HepG2 (cell line): ENCODE measurements at regions not wholly inside any gene's neighbourhood (a gene's known extent, or its start where the extent isn't known, plus 50 kb on each side); places are given as distances from the start of the nearest gene placed in this dataset.

Source experiments
- ATAC-seq: fragments of 200-7000 bp; cut with Tn5 transposase; 3 replicates; pipeline ENCODE4 v1.9.1; 2020; ENCODE audit warnings: mild to moderate bottlenecking, moderate library complexity
- BruUV-seq: library from RNA; stranded (reverse); fragments of 400-500 nt; replicated peaks from 2 replicates; lab custom pipeline; 2021; lab: Mats Ljungman, UMichigan
- CTCF ChIA-PET: fragments of 300-600 bp; formaldehyde crosslinking; extraction: SDS; loops from one replicate; lab custom pipeline; 2021; ENCODE audit warnings: low total read pairs, inconsistent platforms, low intra/inter-chr PET ratio; lab: Yijun Ruan, JAX
- POLR2A ChIA-PET: fragments of 350-600 bp; sonication (Branson Sonifier 250); formaldehyde crosslinking; loops from one replicate; lab custom pipeline; 2020; ENCODE audit warnings: antibody characterized with exemption, inconsistent platforms; lab: Yijun Ruan, JAX
- DNase-seq: peaks from one replicate; pipeline ENCODE4 v3.0.0-alpha.2; 2015; ENCODE audit warnings: low spot score
- FAIRE-seq: peaks from 3 replicates; lab custom pipeline; 2011; peaks lifted over from hg19 to GRCh38; lab: Jason Lieb, UNC
- H2AFZ ChIP-seq: one replicate; pipeline ENCODE4 v1.6.1; 2011; ENCODE audit warnings: low read length, inconsistent platforms
- H3K27ac ChIP-seq: fragments of 300-600 bp; 3 replicates; pipeline ENCODE4 v1.8.0; 2011; ENCODE audit warnings: mixed run types, mild to moderate bottlenecking, mixed read lengths, low read length, inconsistent platforms; ENCODE audit not compliant: insufficient read depth; ENCODE audit errors: extremely low read length
- H3K27me3 ChIP-seq, 2 experiments: fragments of 200-600 bp in 1 of 2; 2 replicates in 1 of 2; 3 replicates in 1 of 2; pipeline versions ENCODE4 v1.6.0 to v1.8.0; 2011; ENCODE audit warnings: low read length in 2 of 2, mild to moderate bottlenecking in 2 of 2, moderate library complexity in 2 of 2, inconsistent platforms in 1 of 2; ENCODE audit not compliant: insufficient read depth in 2 of 2, control insufficient read depth in 1 of 2
- H3K36me3 ChIP-seq, 2 experiments: fragments of 200-600 bp in 1 of 2; replicated peaks in 1 of 2; 2 replicates in 1 of 2; 3 replicates in 1 of 2; pipeline versions ENCODE4 v1.5.1 to v1.8.0; 2011; ENCODE audit warnings: low read length in 2 of 2, inconsistent platforms in 1 of 2; ENCODE audit not compliant: insufficient read depth in 2 of 2, control insufficient read depth in 1 of 2
- H3K4me1 ChIP-seq: 2 replicates; pipeline ENCODE4 v1.5.1; 2012; ENCODE audit warnings: low read length, inconsistent platforms; ENCODE audit not compliant: insufficient read depth
- H3K4me2 ChIP-seq: 2 replicates; pipeline ENCODE4 v1.6.0; 2011; ENCODE audit warnings: low read depth, low read length, inconsistent platforms
- H3K4me3 ChIP-seq, 3 experiments: fragments of 200-600 bp in 1 of 3; sonication (generic), shearing (Covaris generic) in 1 of 3; replicated peaks in 1 of 3; 2 replicates each; pipeline ENCODE4 v1.5.1; 2011 to 2016; ENCODE audit warnings: low read length in 3 of 3, inconsistent platforms in 2 of 3, low read depth in 2 of 3, mild to moderate bottlenecking in 2 of 3, control low read depth in 1 of 3, mixed read lengths in 1 of 3; ENCODE audit not compliant: insufficient read depth in 1 of 3
- H3K79me2 ChIP-seq: one replicate; pipeline ENCODE4 v1.6.1; 2011; ENCODE audit warnings: low read length, inconsistent platforms; ENCODE audit not compliant: insufficient read depth
- H3K9ac ChIP-seq: 2 replicates; pipeline ENCODE4 v1.6.0; 2011; ENCODE audit warnings: mild to moderate bottlenecking, low read depth, low read length, inconsistent platforms; ENCODE audit not compliant: insufficient read depth
- H3K9me3 ChIP-seq: 2 replicates; pipeline ENCODE4 v1.5.1; 2012; ENCODE audit warnings: mild to moderate bottlenecking, low read length
- H4K20me1 ChIP-seq: 2 replicates; pipeline ENCODE4 v1.6.0; 2011; ENCODE audit warnings: inconsistent platforms, mild to moderate bottlenecking, low read length, moderate library complexity; ENCODE audit not compliant: insufficient read depth
- BCL3 ChIP-seq: sonication (generic); formaldehyde crosslinking; IDR thresholded peaks from 2 replicates; pipeline ENCODE4 v1.5.1; 2020; ENCODE audit warnings: mild to moderate bottlenecking, missing genetic modification reagents, moderate library complexity
- HOXA5 ChIP-seq: sonication (generic); formaldehyde crosslinking; IDR thresholded peaks from 2 replicates; pipeline ENCODE4 v1.4.0; 2020; ENCODE audit warnings: missing genetic modification reagents
- KDM3A ChIP-seq: IDR thresholded peaks from 2 replicates; pipeline ENCODE4 v1.6.1; 2018; ENCODE audit warnings: low read depth, missing compliant biosample characterization
- KLF13 ChIP-seq: sonication (generic); formaldehyde crosslinking; IDR thresholded peaks from 2 replicates; pipeline ENCODE4 v1.4.0; 2020; ENCODE audit warnings: mild to moderate bottlenecking, missing genetic modification reagents
- MXD3 ChIP-seq: IDR thresholded peaks from 2 replicates; pipeline ENCODE4 v1.6.1; 2016; ENCODE audit warnings: mild to moderate bottlenecking, missing biosample characterization, missing genetic modification reagents
- TMF1 ChIP-seq: sonication (generic); formaldehyde crosslinking; IDR thresholded peaks from 2 replicates; pipeline ENCODE4 v1.8.1; 2022; ENCODE audit warnings: low read depth, missing genetic modification reagents
- ZEB1 ChIP-seq: IDR thresholded peaks from 2 replicates; pipeline ENCODE4 v1.6.1; 2012; ENCODE audit warnings: mild to moderate bottlenecking, low read depth, inconsistent platforms; ENCODE audit not compliant: insufficient replicate concordance
- ZNF501 ChIP-seq: sonication (generic); formaldehyde crosslinking; IDR thresholded peaks from 2 replicates; pipeline ENCODE4 v1.5.1; 2020; ENCODE audit warnings: mild to moderate bottlenecking, moderate library complexity, missing genetic modification reagents
- WGBS: methylation state at CpG from one replicate; pipeline ENCODE4 v1.1.6; 2017; ENCODE audit warnings: low lambda C conversion rate; 5-methylcytosine and 5-hydroxymethylcytosine counted together
- in situ Hi-C: cut with HindIII; loops from 2 replicates; pipeline ENCODE4 v1.10.0; 2017; ENCODE audit warnings: low pct_unique_long_range_greater_than_20kb; ENCODE audit not compliant: extremely low pct_ligation_motif_present
- intact Hi-C: fragments of 100-400 bp; cut with micrococcal nuclease; formaldehyde crosslinking; loops from one replicate; pipeline ENCODE4 v1.10.0; 2022; ENCODE audit not compliant: unreplicated experiment
- TF ChIP-seq, protein P1 (sequence below): sonication (generic); formaldehyde crosslinking; conservative IDR thresholded peaks from 2 replicates; pipeline ENCODE4 v1.4.0; 2020; ENCODE audit warnings: missing genetic modification reagents
- TF ChIP-seq, protein P2 (sequence below): sonication (generic); formaldehyde crosslinking; IDR thresholded peaks from 2 replicates; pipeline ENCODE4 v1.4.0; 2020; ENCODE audit warnings: missing genetic modification reagents, borderline replicate concordance

DNA sequence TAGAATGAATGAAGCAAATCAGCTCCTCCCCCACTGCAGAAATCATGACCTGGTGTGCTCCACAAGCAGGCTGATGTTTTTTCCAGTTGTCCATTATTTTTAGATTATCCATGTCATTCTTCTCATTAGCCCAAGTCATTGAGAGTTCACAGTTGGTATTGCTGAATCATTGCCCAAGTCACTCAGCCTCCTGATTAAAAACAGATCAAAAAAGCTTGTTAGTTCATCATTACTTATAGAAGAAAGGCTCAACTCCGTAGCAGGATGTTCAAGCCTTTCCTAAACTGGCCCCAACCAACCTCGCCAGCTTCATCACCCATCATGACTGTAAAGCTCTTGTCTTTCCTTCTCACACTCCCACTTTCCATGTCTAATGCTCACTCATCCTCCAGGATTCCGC, 161.3 kb upstream of the CTTNBP2NL start:
- in situ Hi-C loops (no loop called here), intact Hi-C loops (no loop called here)
- Histone ChIP-seq H3K36me3 (no peaks in the 10 kb centered on the region), H3K9me3 (no peaks in the 10 kb centered on the region), H3K79me2 (no peaks in the 10 kb centered on the region), H3K4me3 (no peak overlapping the region), H4K20me1 (no peaks in the 10 kb centered on the region), H3K4me2 (no peak overlapping the region), H3K27ac (no peak overlapping the region), H3K9ac (no peak overlapping the region), H2AFZ (no peak overlapping the region), H3K27me3 (no peaks in the 10 kb centered on the region), H3K4me1 (no peaks in the 10 kb centered on the region)
- POLR2A ChIA-PET: no interaction called here
- ATAC-seq (no peak), DNase-seq (no peak), FAIRE-seq (no peak)
- TF ChIP-seq BCL3 (no peak), HOXA5 (no peak), ZNF501 (no peak), MXD3 (CRISPR knock-in tag) (no peak), TMF1 (CRISPR knock-in tag) (no peak), KLF13 (CRISPR knock-in tag) (no peak), KDM3A (CRISPR knock-in tag) (no peak), ZEB1 (no peak)
- TF ChIP-seq, protein P1, sequence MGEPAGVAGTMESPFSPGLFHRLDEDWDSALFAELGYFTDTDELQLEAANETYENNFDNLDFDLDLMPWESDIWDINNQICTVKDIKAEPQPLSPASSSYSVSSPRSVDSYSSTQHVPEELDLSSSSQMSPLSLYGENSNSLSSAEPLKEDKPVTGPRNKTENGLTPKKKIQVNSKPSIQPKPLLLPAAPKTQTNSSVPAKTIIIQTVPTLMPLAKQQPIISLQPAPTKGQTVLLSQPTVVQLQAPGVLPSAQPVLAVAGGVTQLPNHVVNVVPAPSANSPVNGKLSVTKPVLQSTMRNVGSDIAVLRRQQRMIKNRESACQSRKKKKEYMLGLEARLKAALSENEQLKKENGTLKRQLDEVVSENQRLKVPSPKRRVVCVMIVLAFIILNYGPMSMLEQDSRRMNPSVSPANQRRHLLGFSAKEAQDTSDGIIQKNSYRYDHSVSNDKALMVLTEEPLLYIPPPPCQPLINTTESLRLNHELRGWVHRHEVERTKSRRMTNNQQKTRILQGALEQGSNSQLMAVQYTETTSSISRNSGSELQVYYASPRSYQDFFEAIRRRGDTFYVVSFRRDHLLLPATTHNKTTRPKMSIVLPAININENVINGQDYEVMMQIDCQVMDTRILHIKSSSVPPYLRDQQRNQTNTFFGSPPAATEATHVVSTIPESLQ (CRISPR knock-in tag): no peak
- TF ChIP-seq, protein P2, sequence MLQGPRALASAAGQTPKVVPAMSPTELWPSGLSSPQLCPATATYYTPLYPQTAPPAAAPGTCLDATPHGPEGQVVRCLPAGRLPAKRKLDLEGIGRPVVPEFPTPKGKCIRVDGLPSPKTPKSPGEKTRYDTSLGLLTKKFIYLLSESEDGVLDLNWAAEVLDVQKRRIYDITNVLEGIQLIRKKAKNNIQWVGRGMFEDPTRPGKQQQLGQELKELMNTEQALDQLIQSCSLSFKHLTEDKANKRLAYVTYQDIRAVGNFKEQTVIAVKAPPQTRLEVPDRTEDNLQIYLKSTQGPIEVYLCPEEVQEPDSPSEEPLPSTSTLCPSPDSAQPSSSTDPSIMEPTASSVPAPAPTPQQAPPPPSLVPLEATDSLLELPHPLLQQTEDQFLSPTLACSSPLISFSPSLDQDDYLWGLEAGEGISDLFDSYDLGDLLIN (CRISPR knock-in tag): no peak
- 20% methylated on average over 3 of the region's 3 CpGs for WGBS
- CTCF ChIA-PET: no interaction called here
- BruUV-seq: no TSS peak
